ENCODE measurements at regions not wholly inside any gene's neighbourhood (a gene's known extent, or its start where the extent isn't known, plus 50 kb on each side); places are given as distances from the start of the nearest gene placed in this dataset.

GRCh38 chr2:65789923-65790675 lies 357.7 kb upstream of the SPRED2 start:
- DNase-seq (ENCODE audit: low read depth) = no peak
- H3K4me3 ChIP-seq (ENCODE audit: low read depth, low read length) = no peak overlapping the region
- TF ChIP-seq, protein P1, sequence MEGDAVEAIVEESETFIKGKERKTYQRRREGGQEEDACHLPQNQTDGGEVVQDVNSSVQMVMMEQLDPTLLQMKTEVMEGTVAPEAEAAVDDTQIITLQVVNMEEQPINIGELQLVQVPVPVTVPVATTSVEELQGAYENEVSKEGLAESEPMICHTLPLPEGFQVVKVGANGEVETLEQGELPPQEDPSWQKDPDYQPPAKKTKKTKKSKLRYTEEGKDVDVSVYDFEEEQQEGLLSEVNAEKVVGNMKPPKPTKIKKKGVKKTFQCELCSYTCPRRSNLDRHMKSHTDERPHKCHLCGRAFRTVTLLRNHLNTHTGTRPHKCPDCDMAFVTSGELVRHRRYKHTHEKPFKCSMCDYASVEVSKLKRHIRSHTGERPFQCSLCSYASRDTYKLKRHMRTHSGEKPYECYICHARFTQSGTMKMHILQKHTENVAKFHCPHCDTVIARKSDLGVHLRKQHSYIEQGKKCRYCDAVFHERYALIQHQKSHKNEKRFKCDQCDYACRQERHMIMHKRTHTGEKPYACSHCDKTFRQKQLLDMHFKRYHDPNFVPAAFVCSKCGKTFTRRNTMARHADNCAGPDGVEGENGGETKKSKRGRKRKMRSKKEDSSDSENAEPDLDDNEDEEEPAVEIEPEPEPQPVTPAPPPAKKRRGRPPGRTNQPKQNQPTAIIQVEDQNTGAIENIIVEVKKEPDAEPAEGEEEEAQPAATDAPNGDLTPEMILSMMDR (conservative IDR thresholded peaks at IDR 0.05; ENCODE audit: low read depth, low read length) = no peak

GRCh38 chr2:65788556-65788955 lies 356.2 kb upstream of the SPRED2 start:
- no peak overlapping the region for H3K4me3 ChIP-seq (ENCODE audit: low read depth, low read length)
- DNase-seq (ENCODE audit: low read depth) = no peak
- TF ChIP-seq, protein P1 (conservative IDR thresholded peaks at IDR 0.05; ENCODE audit: low read depth, low read length) = no peak

DNA sequence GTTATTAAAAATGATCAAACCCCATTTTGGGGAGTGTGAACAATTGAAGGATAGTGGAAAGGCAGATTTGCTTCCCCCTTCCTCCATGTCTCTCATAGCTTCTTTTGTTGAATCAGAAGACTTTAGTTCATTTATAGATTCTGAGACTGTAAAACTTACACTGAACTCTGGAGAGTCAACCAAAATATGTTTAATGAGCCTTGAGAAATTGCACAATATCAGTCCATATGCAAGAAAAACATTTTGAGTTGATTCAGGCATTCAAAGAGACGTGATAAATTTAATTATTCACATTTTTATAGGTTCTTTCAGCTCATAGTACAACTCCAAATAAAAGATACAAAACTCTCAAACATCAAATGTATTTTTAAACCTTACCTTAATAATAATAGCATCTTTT lies 354.4 kb upstream of the SPRED2 start:
- TF ChIP-seq, protein P1 (conservative IDR thresholded peaks at IDR 0.05; ENCODE audit: low read depth, low read length) = no peak
- H3K4me3 ChIP-seq (ENCODE audit: low read depth, low read length) = no peak overlapping the region
- no peak for DNase-seq (ENCODE audit: low read depth)

GRCh38 chr2:65786007-65786717 lies 353.8 kb upstream of the SPRED2 start:
- TF ChIP-seq, protein P1 (conservative IDR thresholded peaks at IDR 0.05; ENCODE audit: low read depth, low read length) = no peak
- no peak for DNase-seq (ENCODE audit: low read depth)
- no peak overlapping the region for H3K4me3 ChIP-seq (ENCODE audit: low read depth, low read length)

GRCh38 chr2:65782996-65783650 lies 350.7 kb upstream of the SPRED2 start:
- TF ChIP-seq, protein P1 (conservative IDR thresholded peaks at IDR 0.05; ENCODE audit: low read depth, low read length) = no peak
- DNase-seq (ENCODE audit: low read depth) = no peak
- H3K4me3 ChIP-seq (ENCODE audit: low read depth, low read length) = no peak overlapping the region

- TF ChIP-seq, protein P1 (conservative IDR thresholded peaks at IDR 0.05; ENCODE audit: low read depth, low read length) = no peak
- H3K4me3 ChIP-seq (ENCODE audit: low read depth, low read length) = no peak overlapping the region
- no peak for DNase-seq (ENCODE audit: low read depth)
These were observed 349.8 kb upstream of the SPRED2 start for GRCh38 chr2:65782186-65782585.

All from choroid plexus epithelial cell (primary cell).